ENCODE measurements at regions not wholly inside any gene's neighbourhood (a gene's known extent, or its start where the extent isn't known, plus 50 kb on each side); places are given as distances from the start of the nearest gene placed in this dataset.

DNA sequence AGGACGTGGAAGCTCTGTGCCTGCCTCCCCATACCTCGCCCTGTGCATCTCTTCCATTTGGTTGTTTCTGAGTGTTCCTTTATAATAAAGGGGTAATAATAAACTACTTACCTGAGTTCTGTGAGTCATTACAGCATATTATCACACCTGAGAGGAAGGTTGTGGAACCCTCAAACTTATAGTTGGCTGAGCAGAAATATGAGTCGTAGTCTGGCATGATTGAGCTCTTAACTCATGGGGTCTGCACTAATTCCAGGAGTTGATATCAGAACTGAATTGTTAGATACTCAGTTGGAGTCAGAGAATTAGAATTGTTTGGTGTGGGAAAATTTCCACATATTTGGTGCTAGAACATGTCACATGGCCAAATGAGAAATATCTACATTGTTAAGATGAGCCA is 52.4 kb upstream of the HTR2A start:
- DNase-seq: no peak
- intact Hi-C loops (cut with DNase I): no loop called here

- intact Hi-C loops (cut with DNase I): no loop called here
- DNase-seq: no peak
Measured at GRCh38 chr13:46948338-46948737, 51.5 kb upstream of the HTR2A start.

DNA sequence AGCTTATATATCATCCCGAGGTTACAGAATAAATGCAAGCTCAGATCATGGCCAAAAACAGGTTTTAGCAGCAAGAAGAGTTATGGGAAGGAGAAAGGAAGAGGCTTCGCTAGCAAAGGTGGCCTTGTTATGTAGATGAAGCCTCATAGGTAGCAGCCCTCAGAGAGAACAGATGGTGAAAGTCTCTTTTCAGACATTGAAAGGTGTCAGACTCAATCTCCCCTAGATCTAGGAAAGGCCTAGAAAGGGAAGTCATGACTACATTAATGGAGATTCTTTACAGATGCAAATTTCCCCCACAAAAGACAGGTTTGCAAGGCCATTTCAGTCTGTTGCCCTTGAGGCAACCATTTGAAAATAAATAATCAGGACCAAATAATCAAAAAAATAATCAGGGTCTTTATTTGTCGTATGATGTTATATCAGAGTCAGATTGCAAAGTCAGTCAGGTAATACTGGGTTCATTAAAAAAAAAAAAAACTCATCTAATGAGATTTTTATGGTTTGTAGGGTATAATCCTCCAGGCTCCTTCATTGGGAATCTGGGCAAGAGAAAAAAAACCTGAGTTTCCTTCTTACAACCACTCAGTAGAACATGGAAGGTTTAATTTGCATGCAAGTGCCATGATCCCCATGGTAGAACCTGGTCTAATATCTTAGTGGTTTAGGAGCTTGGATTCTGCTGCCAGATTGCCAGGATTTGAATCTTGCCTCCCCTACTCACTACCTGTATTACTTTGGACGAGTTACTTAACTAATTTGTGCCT is 50.8 kb upstream of the HTR2A start:
- no peak for DNase-seq
- intact Hi-C loops (cut with DNase I): no loop called here

Measured in head of caudate nucleus (tissue), 42 donors.